Right cardiac atrium (tissue), 5 donors: ENCODE measurements at regions not wholly inside any gene's neighbourhood (a gene's known extent, or its start where the extent isn't known, plus 50 kb on each side); places are given as distances from the start of the nearest gene placed in this dataset.
"Not testable (repeated sequence)": the region's sequence is repeated elsewhere in the genome, so short reads cannot be mapped to it uniquely, and the experiment has no call there.

Experiments used
- ATAC-seq, 2 donors: fragments of 200-7000 bp; cut with Tn5 transposase; one replicate each; pipeline versions ENCODE4 v1.8.0 to v1.9.1; 2020; ENCODE audit warnings: moderate library complexity in 2 of 2, mild to moderate bottlenecking in 1 of 2
- DNase-seq, 3 donors: peaks; one replicate each; pipeline ENCODE4 v3.0.0-alpha.2; 2020
- H3K27ac ChIP-seq: one replicate; pipeline ENCODE4 v1.5.1; 2013; ENCODE audit warnings: mild to moderate bottlenecking, low read length, control low read depth, moderate library complexity
- H3K27me3 ChIP-seq: one replicate; pipeline ENCODE4 v1.6.1; 2013; ENCODE audit not compliant: control insufficient read depth, insufficient read depth
- H3K4me1 ChIP-seq: one replicate; pipeline ENCODE4 v1.6.1; 2013; ENCODE audit warnings: low read length; ENCODE audit not compliant: control insufficient read depth, insufficient read depth
- H3K4me3 ChIP-seq: one replicate; pipeline ENCODE4 v1.5.1; 2013; ENCODE audit warnings: low read length, control low read depth
- H3K9me3 ChIP-seq: one replicate; pipeline ENCODE4 v1.6.1; 2013; ENCODE audit warnings: low read length; ENCODE audit not compliant: control insufficient read depth
- WGBS: extraction: QIAGEN DNeasy Blood & Tissue Kit; methylation state at CpG from one replicate; pipeline ENCODE4 v1.1.7; 2013; 5-methylcytosine and 5-hydroxymethylcytosine counted together
- intact Hi-C, 4 donors: fragments of 100-400 bp; cut with DNase I; formaldehyde crosslinking; loops; one replicate each; pipeline versions ENCODE4 v1.11.0 to v1.14.0; 2022 to 2023
- donor health status: healthy with polysubstance abuse.
- donor health status: DM: no; HTN: yes; CAD: no.
- donor health status: DM: no; HTN: no; CAD: no.
- donor health status: DM: no; HTN: yes; CAD: no; lungs with severe emphysema.
- donor health status: DM: yes; HTN: yes; CAD: no.

- Histone ChIP-seq H3K27ac (no peak overlapping the region), H3K27me3 (no peaks in the 10 kb centered on the region), H3K9me3 (no peaks in the 10 kb centered on the region), H3K4me1 (peaks cover under 1% of the 10 kb centered on the region), H3K4me3 (no peak overlapping the region)
- ATAC-seq: no peak
- no peak for DNase-seq
- intact Hi-C loops: loop anchor here in 1 of 4 donors (10.0 kb wide), 1 partner anchor 197 kb away; no protein-coding TSS in a partner anchor
Measured at GRCh38 chr5:96321345-96321744, 111.7 kb downstream of the PCSK1 start.

- intact Hi-C loops: loop anchor here in 1 of 4 donors (10.0 kb wide), 1 partner anchor 196 kb away; no protein-coding TSS in a partner anchor
- 92% methylated on average over 3 of the region's 3 CpGs for WGBS
Measured at GRCh38 chr5:96320797-96321196, 112.3 kb downstream of the PCSK1 start.

GRCh38 chr5:96319981-96320739 is 112.9 kb downstream of the PCSK1 start:
- intact Hi-C loops: loop anchor here in 1 of 4 donors (10.0 kb wide), 1 partner anchor 195 kb away; no protein-coding TSS in a partner anchor
- H3K27ac ChIP-seq, DNase-seq, H3K9me3 ChIP-seq, H3K4me1 ChIP-seq, H3K4me3 ChIP-seq, H3K27me3 ChIP-seq, ATAC-seq: not testable (repeated sequence)
- WGBS: 88% methylated on average over 11 of the region's 11 CpGs

More at GRCh38 chr5:96320797-96321196, 112.3 kb downstream of the PCSK1 start:
- no peaks in the 10 kb centered on the region for H3K9me3 ChIP-seq
- DNase-seq: no peak
- no peak overlapping the region for H3K4me3 ChIP-seq
- no peak overlapping the region for H3K27ac ChIP-seq
- no peak for ATAC-seq
- peaks cover 2% of the 10 kb centered on the region for H3K4me1 ChIP-seq
- no peaks in the 10 kb centered on the region for H3K27me3 ChIP-seq

- Histone ChIP-seq H3K4me3 (no peak overlapping the region), H3K9me3 (no peaks in the 10 kb centered on the region), H3K27me3 (no peaks in the 10 kb centered on the region), H3K27ac (no peak overlapping the region), H3K4me1 (peaks cover 2% of the 10 kb centered on the region)
- ATAC-seq: no peak
- DNase-seq: no peak
- 92% methylated on average over 1 of the region's 1 CpG for WGBS
- intact Hi-C loops: no loop called here
Measured at GRCh38 chr5:96318569-96319110, 114.4 kb downstream of the PCSK1 start.

GRCh38 chr5:96317945-96318344 is 115.1 kb downstream of the PCSK1 start:
- peaks cover 2% of the 10 kb centered on the region for H3K4me1 ChIP-seq
- intact Hi-C loops: no loop called here
- no peak overlapping the region for H3K27ac ChIP-seq
- 78% methylated on average over 3 of the region's 3 CpGs for WGBS
- no peaks in the 10 kb centered on the region for H3K9me3 ChIP-seq
- DNase-seq: no peak
- no peaks in the 10 kb centered on the region for H3K27me3 ChIP-seq
- no peak overlapping the region for H3K4me3 ChIP-seq
- no peak for ATAC-seq

GRCh38 chr5:96316487-96316886 is 116.6 kb downstream of the PCSK1 start:
- Histone ChIP-seq H3K4me1 (peaks cover 2% of the 10 kb centered on the region), H3K27me3 (no peaks in the 10 kb centered on the region), H3K9me3 (no peaks in the 10 kb centered on the region), H3K4me3 (no peak overlapping the region), H3K27ac (no peak overlapping the region)
- DNase-seq: no peak
- intact Hi-C loops: no loop called here
- 73% methylated on average over 2 of the region's 2 CpGs for WGBS
- no peak for ATAC-seq

- intact Hi-C loops: no loop called here
- DNase-seq (no peak), ATAC-seq (no peak)
- peaks cover 2% of the 10 kb centered on the region for H3K4me1 ChIP-seq
- H3K4me3 ChIP-seq: no peak overlapping the region
- H3K27ac ChIP-seq: no peak overlapping the region
- H3K27me3 ChIP-seq: no peaks in the 10 kb centered on the region
- no peaks in the 10 kb centered on the region for H3K9me3 ChIP-seq
Measured at GRCh38 chr5:96316017-96316416, 117.0 kb downstream of the PCSK1 start.

GRCh38 chr5:96315431-96315830 is 117.6 kb downstream of the PCSK1 start:
- intact Hi-C loops: no loop called here
- no peaks in the 10 kb centered on the region for H3K9me3 ChIP-seq
- no peak for ATAC-seq

GRCh38 chr5:96312383-96312782 is 120.7 kb downstream of the PCSK1 start:
- H3K27ac ChIP-seq: no peak overlapping the region
- H3K4me3 ChIP-seq: no peak overlapping the region
- intact Hi-C loops: no loop called here
- H3K4me1 ChIP-seq: peaks cover 2% of the 10 kb centered on the region
- ATAC-seq (no peak), DNase-seq (no peak)
- H3K27me3 ChIP-seq: no peaks in the 10 kb centered on the region
- no peaks in the 10 kb centered on the region for H3K9me3 ChIP-seq

More at GRCh38 chr5:96315431-96315830, 117.6 kb downstream of the PCSK1 start:
- H3K27me3 ChIP-seq: no peaks in the 10 kb centered on the region
- no peak overlapping the region for H3K4me3 ChIP-seq
- peaks cover 2% of the 10 kb centered on the region for H3K4me1 ChIP-seq
- DNase-seq: no peak
- H3K27ac ChIP-seq: no peak overlapping the region

- H3K27ac ChIP-seq, H3K9me3 ChIP-seq, H3K27me3 ChIP-seq, H3K4me3 ChIP-seq, intact Hi-C loops, H3K4me1 ChIP-seq, DNase-seq, ATAC-seq: not testable (repeated sequence)
Measured at GRCh38 chr5:96307047-96307446, 126.0 kb downstream of the PCSK1 start.

GRCh38 chr5:96302174-96302738 is 130.8 kb downstream of the PCSK1 start:
- H3K27ac ChIP-seq: no peak overlapping the region
- no peak overlapping the region for H3K4me3 ChIP-seq
- no peaks in the 10 kb centered on the region for H3K27me3 ChIP-seq
- H3K9me3 ChIP-seq: no peaks in the 10 kb centered on the region
- H3K4me1 ChIP-seq: no peaks in the 10 kb centered on the region
- WGBS: 82% methylated on average over 4 of the region's 4 CpGs
- DNase-seq (no peak), ATAC-seq (no peak)
- intact Hi-C loops: no loop called here
